Stimulated activated CD8-positive, alpha-beta memory T cell treated with anti-CD3 and anti-CD28 coated beads, Interleukin-2, amount 100 ng/mL, for 1 hour (primary cell): ENCODE measurements at regions not wholly inside any gene's neighbourhood (a gene's known extent, or its start where the extent isn't known, plus 50 kb on each side); places are given as distances from the start of the nearest gene placed in this dataset.

Experiments
- DNase-seq, 2 donors: peaks; one replicate each; pipeline ENCODE4 v3.0.0-alpha.2; 2020; ENCODE audit warnings: low read depth in 2 of 2

- DNase-seq = no peak
Observed at GRCh38 chr22:48042621-48043395, 1280.4 kb downstream of the TBC1D22A start.

- DNase-seq = no peak
Observed at GRCh38 chr22:48039326-48039725, 1276.9 kb downstream of the TBC1D22A start.

GRCh38 chr22:48037618-48038017 is 1275.2 kb downstream of the TBC1D22A start:
- no peak for DNase-seq

GRCh38 chr22:48035897-48036296 is 1273.4 kb downstream of the TBC1D22A start:
- DNase-seq = no peak

- DNase-seq = no peak
Observed at GRCh38 chr22:48031589-48031988, 1269.1 kb downstream of the TBC1D22A start.

- DNase-seq = no peak
Observed at GRCh38 chr22:48025096-48025495, 1262.6 kb downstream of the TBC1D22A start.

GRCh38 chr22:48021991-48022401 is 1259.5 kb downstream of the TBC1D22A start:
- DNase-seq = no peak

- DNase-seq = no peak
Observed at GRCh38 chr22:48018346-48018745, 1255.9 kb downstream of the TBC1D22A start.

GRCh38 chr22:48015701-48016100 is 1253.3 kb downstream of the TBC1D22A start:
- DNase-seq = no peak

- DNase-seq = no peak
Observed at GRCh38 chr22:48004936-48005335, 1242.5 kb downstream of the TBC1D22A start.

GRCh38 chr22:48004038-48004437 is 1241.6 kb downstream of the TBC1D22A start:
- DNase-seq = no peak

GRCh38 chr22:48001101-48001500 is 1238.7 kb downstream of the TBC1D22A start:
- DNase-seq = no peak

- DNase-seq = no peak
Observed at GRCh38 chr22:47997612-47998011, 1235.2 kb downstream of the TBC1D22A start.

GRCh38 chr22:47997052-47997590 is 1234.7 kb downstream of the TBC1D22A start:
- no peak for DNase-seq

GRCh38 chr22:47996446-47996857 is 1234.0 kb downstream of the TBC1D22A start:
- no peak for DNase-seq

- DNase-seq = no peak
Observed at GRCh38 chr22:47995718-47996117, 1233.3 kb downstream of the TBC1D22A start.

GRCh38 chr22:47995264-47995627 is 1232.8 kb downstream of the TBC1D22A start:
- DNase-seq = no peak

GRCh38 chr22:47994601-47995263 is 1232.3 kb downstream of the TBC1D22A start:
- DNase-seq = no peak

GRCh38 chr22:47994045-47994444 is 1231.6 kb downstream of the TBC1D22A start:
- no peak for DNase-seq

- DNase-seq = no peak
Observed at GRCh38 chr22:47990481-47990880, 1228.0 kb downstream of the TBC1D22A start.

- DNase-seq = no peak
Observed at GRCh38 chr22:47987885-47988515, 1225.5 kb downstream of the TBC1D22A start.

- DNase-seq = no peak
Observed at GRCh38 chr22:47976219-47976618, 1213.8 kb downstream of the TBC1D22A start.

GRCh38 chr22:47967831-47968230 is 1205.4 kb downstream of the TBC1D22A start:
- no peak for DNase-seq
